ENCODE measurements at regions not wholly inside any gene's neighbourhood (a gene's known extent, or its start where the extent isn't known, plus 50 kb on each side); places are given as distances from the start of the nearest gene placed in this dataset.

GRCh38 chr1:55512466-55512865 is 297.3 kb upstream of the USP24 start:
- intact Hi-C loops (cut with micrococcal nuclease): no loop called here
- Mint-ChIP-seq H3K36me3 (no peaks in the 10 kb centered on the region), H3K9me3 (peaks cover 0 to 1% (median 0%) of the 10 kb centered on the region in 7 donors), H3K27me3 (ENCODE audit: low read depth in 3 of 3) (peaks cover 2 to 5% (median 5%) of the 10 kb centered on the region in 3 donors), H3K27ac (no peak overlapping the region), H3K4me1 (no peaks in the 10 kb centered on the region), H3K4me3 (no peak overlapping the region)
- no CpG with 5 or more reads among the region's 2 CpGs for WGBS (ENCODE audit: insufficient coverage)
- Histone ChIP-seq H3K36me3 (replicated peaks in 1 of 2; ENCODE audit: control insufficient read depth in 1 of 2, insufficient read depth in 2 of 2, low read length in 2 of 2) (no peaks in the 10 kb centered on the region), H4K20me1 (ENCODE audit: insufficient read depth, low read length) (no peaks in the 10 kb centered on the region), H3K9ac (ENCODE audit: insufficient read depth, low read length, poor library complexity, severe bottlenecking) (no peak overlapping the region), H3K4me1 (ENCODE audit: control insufficient read depth in 1 of 2, insufficient read depth in 2 of 2, low read length in 2 of 2) (no peaks in the 10 kb centered on the region), H2AFZ (ENCODE audit: insufficient read depth, low read depth, low read length, poor library complexity, severe bottlenecking) (no peak overlapping the region), H3K27me3 (ENCODE audit: control insufficient read depth in 2 of 2, insufficient read depth in 2 of 2, low read length in 2 of 2) (no peaks in the 10 kb centered on the region), H3K9me3 (replicated peaks in 1 of 2; ENCODE audit: control insufficient read depth in 1 of 2, insufficient read depth in 1 of 2, low read length in 2 of 2) (no peaks in the 10 kb centered on the region), H3K79me2 (ENCODE audit: insufficient read depth, low read length) (no peaks in the 10 kb centered on the region), H3K27ac (ENCODE audit: low read depth in 1 of 2, low read length in 2 of 2) (no peak overlapping the region), H3K4me2 (replicated peaks; ENCODE audit: extremely low read depth, low read length, poor library complexity, severe bottlenecking) (no peak overlapping the region), H3K4me3 (replicated peaks in 1 of 3; ENCODE audit: low read depth in 2 of 3, low read length in 3 of 3) (no peak overlapping the region)
- no peak for TF ChIP-seq CTCF (IDR thresholded peaks at IDR 0.05)
- no peak for DNase-seq

- Mint-ChIP-seq H3K9me3 (peaks cover 0 to 1% (median 0%) of the 10 kb centered on the region in 7 donors), H3K36me3 (no peaks in the 10 kb centered on the region), H3K27me3 (ENCODE audit: low read depth in 3 of 3) (peaks cover 6 to 12% (median 10%) of the 10 kb centered on the region in 3 donors), H3K4me3 (no peak overlapping the region), H3K27ac (no peak overlapping the region), H3K4me1 (no peaks in the 10 kb centered on the region)
- no peaks in the 10 kb centered on the region for H4K20me1 ChIP-seq (ENCODE audit: insufficient read depth, low read length)
- H2AFZ ChIP-seq (ENCODE audit: insufficient read depth, low read depth, low read length, poor library complexity, severe bottlenecking): no peak overlapping the region
- H3K36me3 ChIP-seq (replicated peaks in 1 of 2; ENCODE audit: control insufficient read depth in 1 of 2, insufficient read depth in 2 of 2, low read length in 2 of 2): no peaks in the 10 kb centered on the region
- DNase-seq: no peak
- H3K4me1 ChIP-seq (ENCODE audit: control insufficient read depth in 1 of 2, insufficient read depth in 2 of 2, low read length in 2 of 2): no peaks in the 10 kb centered on the region
- H3K4me3 ChIP-seq (replicated peaks in 1 of 3; ENCODE audit: low read depth in 2 of 3, low read length in 3 of 3): no peak overlapping the region
- intact Hi-C loops (cut with micrococcal nuclease): no loop called here
- no peaks in the 10 kb centered on the region for H3K9me3 ChIP-seq (replicated peaks in 1 of 2; ENCODE audit: control insufficient read depth in 1 of 2, insufficient read depth in 1 of 2, low read length in 2 of 2)
- no peak overlapping the region for H3K4me2 ChIP-seq (replicated peaks; ENCODE audit: extremely low read depth, low read length, poor library complexity, severe bottlenecking)
- H3K79me2 ChIP-seq (ENCODE audit: insufficient read depth, low read length): no peaks in the 10 kb centered on the region
- TF ChIP-seq CTCF (IDR thresholded peaks at IDR 0.05): no peak
- no peak overlapping the region for H3K27ac ChIP-seq (ENCODE audit: low read depth in 1 of 2, low read length in 2 of 2)
- no peak overlapping the region for H3K9ac ChIP-seq (ENCODE audit: insufficient read depth, low read length, poor library complexity, severe bottlenecking)
- no peaks in the 10 kb centered on the region for H3K27me3 ChIP-seq (ENCODE audit: control insufficient read depth in 2 of 2, insufficient read depth in 2 of 2, low read length in 2 of 2)
- WGBS (ENCODE audit: insufficient coverage): 73% methylated on average over 1 of the region's 2 CpGs
Measured at GRCh38 chr1:55507578-55507931, 292.4 kb upstream of the USP24 start.

All from CD14-positive monocyte (primary cell).